ENCODE measurements at regions not wholly inside any gene's neighbourhood (a gene's known extent, or its start where the extent isn't known, plus 50 kb on each side); places are given as distances from the start of the nearest gene placed in this dataset.

- TF ChIP-seq CTCF (IDR thresholded peaks at IDR 0.05; ENCODE audit: insufficient read depth, low read depth, low read length) (no peak), EZH2 (IDR thresholded peaks at IDR 0.05; ENCODE audit: insufficient read depth, low read length) (no peak)
These were observed 62.5 kb upstream of the NCOR2 start for GRCh38 chr12:124629789-124630480.
